ENCODE measurements at regions not wholly inside any gene's neighbourhood (a gene's known extent, or its start where the extent isn't known, plus 50 kb on each side); places are given as distances from the start of the nearest gene placed in this dataset.
"Not testable (repeated sequence)": the region's sequence is repeated elsewhere in the genome, so short reads cannot be mapped to it uniquely, and the experiment has no call there.

DNA sequence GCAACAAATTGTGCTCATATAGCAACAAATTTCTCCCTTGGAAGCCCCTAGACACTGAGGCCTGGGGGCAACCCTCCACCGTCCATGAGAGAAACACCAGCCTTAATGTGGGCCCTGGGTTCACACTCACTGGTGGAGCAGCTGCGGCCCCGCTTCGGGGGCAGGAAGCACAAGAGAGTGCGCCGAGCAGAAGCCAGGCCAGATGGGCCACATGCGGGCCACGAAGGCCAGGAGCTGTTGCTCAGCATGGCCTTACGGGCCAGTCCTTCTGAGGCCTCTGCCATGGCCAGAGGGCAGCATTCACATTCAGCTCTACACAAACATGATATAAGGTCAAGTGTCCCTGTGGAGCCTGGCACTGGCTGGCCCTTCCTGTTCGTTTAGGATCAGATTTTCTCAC is 60.0 kb upstream of the VIPR2 start:
- peaks cover 38% of the 10 kb centered on the region for H3K9me3 Mint-ChIP-seq
- H3K4me3 Mint-ChIP-seq: no peak overlapping the region
- H3K4me1 Mint-ChIP-seq: no peaks in the 10 kb centered on the region
- DNase-seq: no peak
- no peak overlapping the region for H3K27ac Mint-ChIP-seq
- no peaks in the 10 kb centered on the region for H3K27me3 Mint-ChIP-seq (ENCODE audit: low read depth, poor library complexity)
- TF ChIP-seq, protein P1, sequence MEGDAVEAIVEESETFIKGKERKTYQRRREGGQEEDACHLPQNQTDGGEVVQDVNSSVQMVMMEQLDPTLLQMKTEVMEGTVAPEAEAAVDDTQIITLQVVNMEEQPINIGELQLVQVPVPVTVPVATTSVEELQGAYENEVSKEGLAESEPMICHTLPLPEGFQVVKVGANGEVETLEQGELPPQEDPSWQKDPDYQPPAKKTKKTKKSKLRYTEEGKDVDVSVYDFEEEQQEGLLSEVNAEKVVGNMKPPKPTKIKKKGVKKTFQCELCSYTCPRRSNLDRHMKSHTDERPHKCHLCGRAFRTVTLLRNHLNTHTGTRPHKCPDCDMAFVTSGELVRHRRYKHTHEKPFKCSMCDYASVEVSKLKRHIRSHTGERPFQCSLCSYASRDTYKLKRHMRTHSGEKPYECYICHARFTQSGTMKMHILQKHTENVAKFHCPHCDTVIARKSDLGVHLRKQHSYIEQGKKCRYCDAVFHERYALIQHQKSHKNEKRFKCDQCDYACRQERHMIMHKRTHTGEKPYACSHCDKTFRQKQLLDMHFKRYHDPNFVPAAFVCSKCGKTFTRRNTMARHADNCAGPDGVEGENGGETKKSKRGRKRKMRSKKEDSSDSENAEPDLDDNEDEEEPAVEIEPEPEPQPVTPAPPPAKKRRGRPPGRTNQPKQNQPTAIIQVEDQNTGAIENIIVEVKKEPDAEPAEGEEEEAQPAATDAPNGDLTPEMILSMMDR (IDR thresholded peaks at IDR 0.05): no peak
- H3K36me3 Mint-ChIP-seq (ENCODE audit: low read depth): no peaks in the 10 kb centered on the region

DNA sequence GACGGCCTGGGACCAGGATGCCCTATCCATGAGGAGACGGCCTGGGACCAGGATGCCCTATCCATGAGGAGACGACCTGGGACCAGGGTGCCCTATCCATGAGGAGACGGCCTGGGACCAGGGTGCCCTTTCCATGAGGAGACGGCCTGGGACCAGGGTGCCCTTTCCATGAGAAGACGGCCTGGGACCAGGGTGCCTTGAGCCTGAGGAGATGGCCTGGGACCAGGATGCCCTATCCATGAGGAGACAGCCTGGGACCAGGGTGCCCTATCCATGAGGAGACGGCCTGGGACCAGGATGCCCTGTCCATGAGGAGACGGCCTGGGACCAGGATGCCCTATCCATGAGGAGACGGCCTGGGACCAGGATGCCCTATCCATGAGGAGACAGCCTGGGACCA is 58.6 kb upstream of the VIPR2 start:
- H3K9me3 Mint-ChIP-seq: peaks cover 47% of the 10 kb centered on the region
- not testable (repeated sequence) for H3K27me3 Mint-ChIP-seq (ENCODE audit: low read depth, poor library complexity); H3K4me1 Mint-ChIP-seq; H3K4me3 Mint-ChIP-seq; DNase-seq; H3K36me3 Mint-ChIP-seq (ENCODE audit: low read depth); H3K27ac Mint-ChIP-seq

DNA sequence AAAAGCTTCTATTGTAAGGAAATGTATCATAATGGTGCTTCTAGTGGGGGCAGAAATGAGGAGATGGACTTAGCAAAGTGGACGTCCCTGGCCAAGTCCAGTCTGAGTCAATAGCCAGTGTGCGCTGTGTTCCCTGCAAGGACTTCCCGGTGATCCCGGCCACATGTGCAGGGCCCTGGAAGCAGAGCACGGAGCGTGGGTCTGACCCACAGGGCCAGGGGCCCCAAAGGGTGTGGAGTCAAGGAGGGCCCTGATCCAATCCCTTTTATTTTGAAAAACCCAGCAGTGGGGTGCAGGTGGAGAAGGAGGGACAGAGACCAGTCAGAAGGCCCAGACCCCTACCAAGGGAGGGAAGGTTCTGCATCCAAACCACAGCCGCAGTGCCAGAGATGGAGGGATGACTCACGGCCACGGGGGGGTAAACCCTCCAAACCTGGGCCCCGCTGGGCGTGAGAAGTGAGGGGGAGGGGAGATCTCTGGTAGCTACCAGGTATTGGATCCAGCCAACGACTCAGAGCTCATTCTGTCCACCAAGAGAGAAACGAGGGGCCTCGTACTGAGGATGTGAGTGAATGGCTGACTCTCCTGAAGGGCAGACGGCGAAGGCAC is 57.2 kb upstream of the VIPR2 start:
- no peaks in the 10 kb centered on the region for H3K36me3 Mint-ChIP-seq (ENCODE audit: low read depth)

DNA sequence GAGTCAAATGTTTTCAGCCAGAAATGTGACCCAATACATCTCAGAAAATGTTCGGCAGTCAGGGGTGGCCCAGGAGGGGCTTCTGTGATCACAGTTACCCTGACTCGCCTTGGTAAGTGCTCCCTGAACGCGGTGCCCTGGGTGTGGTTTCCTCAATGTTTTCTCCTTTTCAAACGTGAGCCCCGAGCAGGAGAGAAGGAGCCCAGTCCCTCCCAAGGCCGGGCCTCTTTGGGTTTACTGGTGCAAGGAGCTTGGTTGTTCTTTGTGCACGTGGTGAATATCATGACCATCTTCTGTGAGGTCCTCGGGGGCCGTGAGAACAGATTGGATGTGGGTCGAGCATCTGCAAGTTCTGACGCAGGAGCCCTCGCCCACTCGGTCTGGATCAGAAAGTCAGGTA is 55.8 kb upstream of the VIPR2 start:
- TF ChIP-seq, protein P1 (IDR thresholded peaks at IDR 0.05): no peak
- Mint-ChIP-seq H3K36me3 (ENCODE audit: low read depth) (no peaks in the 10 kb centered on the region), H3K27ac (no peak overlapping the region), H3K27me3 (ENCODE audit: low read depth, poor library complexity) (peaks cover 8% of the 10 kb centered on the region), H3K9me3 (peaks cover 61% of the 10 kb centered on the region), H3K4me1 (no peaks in the 10 kb centered on the region), H3K4me3 (no peak overlapping the region)
- no peak for DNase-seq

More for the DNA sequence above, 57.2 kb upstream of the VIPR2 start:
- Mint-ChIP-seq H3K4me3 (no peak overlapping the region), H3K27me3 (ENCODE audit: low read depth, poor library complexity) (peaks cover 8% of the 10 kb centered on the region), H3K9me3 (peaks cover 60% of the 10 kb centered on the region), H3K27ac (no peak overlapping the region), H3K4me1 (no peaks in the 10 kb centered on the region)
- TF ChIP-seq, protein P1 (IDR thresholded peaks at IDR 0.05): no peak
- DNase-seq: no peak

DNA sequence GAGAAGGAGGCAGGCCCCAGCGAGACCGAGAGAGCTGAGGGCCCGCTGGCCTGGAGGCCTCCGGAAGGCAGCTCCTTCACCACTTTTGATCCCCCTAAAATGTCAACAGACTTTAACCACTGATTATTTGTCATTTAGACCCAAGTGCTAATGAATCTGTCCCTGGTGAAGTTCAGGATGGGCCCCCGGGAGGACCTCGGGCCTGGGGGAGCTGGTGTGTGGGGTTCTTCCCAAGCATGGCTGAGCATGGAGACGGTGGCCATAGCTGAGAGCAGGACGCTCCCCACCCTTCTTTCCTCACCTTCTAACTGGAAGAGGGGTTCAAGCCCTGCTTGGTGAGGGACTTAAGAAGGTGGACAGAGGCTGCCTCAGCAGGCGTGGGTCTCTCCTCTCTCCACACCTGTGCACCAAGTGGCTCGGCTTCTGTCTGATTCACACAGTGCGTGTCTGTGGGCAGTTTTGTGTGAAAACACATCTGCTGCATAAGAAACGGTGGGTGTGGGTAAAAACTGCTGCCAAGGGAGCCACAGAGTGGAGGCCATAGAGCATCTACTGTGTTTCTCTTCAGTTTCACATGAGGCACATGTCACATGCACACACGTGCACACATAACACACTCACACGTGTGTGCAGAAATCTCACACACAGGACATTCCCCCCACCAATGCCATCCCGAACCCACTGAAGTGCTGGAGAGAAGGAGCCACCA is 53.5 kb upstream of the VIPR2 start:
- no peak for DNase-seq
- Mint-ChIP-seq H3K27ac (no peak overlapping the region), H3K4me3 (no peak overlapping the region), H3K9me3 (peaks cover 61% of the 10 kb centered on the region), H3K36me3 (ENCODE audit: low read depth) (no peaks in the 10 kb centered on the region), H3K27me3 (ENCODE audit: low read depth, poor library complexity) (peaks cover 11% of the 10 kb centered on the region), H3K4me1 (peaks cover 6% of the 10 kb centered on the region)
- TF ChIP-seq, protein P1 (IDR thresholded peaks at IDR 0.05): no peak

DNA sequence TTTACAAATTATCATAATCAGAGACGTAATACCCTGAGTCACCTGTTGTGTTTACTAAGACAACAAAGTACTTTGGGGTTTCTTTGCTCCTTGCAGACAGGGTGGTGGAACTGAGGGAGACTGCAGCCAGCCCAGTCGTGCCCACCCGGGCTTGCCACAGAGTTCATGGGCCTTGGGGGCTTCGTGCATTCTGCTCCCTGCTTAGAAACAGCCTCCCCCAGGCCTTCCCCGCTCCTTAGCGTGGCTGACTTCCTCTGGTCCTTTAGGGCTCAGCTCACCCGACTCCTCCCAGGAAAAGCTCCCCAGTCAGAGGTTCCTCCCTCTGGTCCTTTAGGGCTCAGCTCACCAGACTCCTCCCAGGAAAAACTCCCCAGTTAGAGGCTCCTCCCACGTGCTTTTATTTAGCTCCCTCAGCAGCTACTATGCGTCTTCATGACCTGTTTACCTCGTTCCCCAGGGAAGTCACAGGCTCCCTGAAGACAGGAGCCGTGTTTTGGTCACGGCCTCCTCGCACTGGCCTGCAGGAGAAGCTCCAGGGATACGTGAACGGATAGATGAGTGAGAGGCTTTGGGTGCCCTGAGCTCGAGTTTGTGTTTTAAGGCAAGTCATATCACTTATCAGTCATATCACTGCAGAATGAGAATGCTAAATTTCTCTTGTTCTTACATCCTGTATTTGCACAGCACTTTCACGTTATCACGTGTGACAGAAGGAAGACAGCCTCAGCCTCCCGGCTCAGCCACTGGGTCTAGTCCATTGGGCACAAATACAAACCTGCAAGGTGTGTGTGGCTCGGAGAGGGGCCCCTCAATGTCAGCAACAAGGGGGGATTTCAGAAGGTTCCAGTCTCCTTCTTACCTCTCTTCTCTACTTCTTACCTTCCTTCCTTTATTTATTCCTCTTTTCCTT is 52.7 kb upstream of the VIPR2 start:
- Mint-ChIP-seq H3K4me1 (peaks cover 6% of the 10 kb centered on the region), H3K4me3 (no peak overlapping the region), H3K27me3 (ENCODE audit: low read depth, poor library complexity) (peaks cover 11% of the 10 kb centered on the region), H3K27ac (no peak overlapping the region), H3K9me3 (peaks cover 61% of the 10 kb centered on the region), H3K36me3 (ENCODE audit: low read depth) (no peaks in the 10 kb centered on the region)
- TF ChIP-seq, protein P1 (IDR thresholded peaks at IDR 0.05): no peak
- no peak for DNase-seq
